Upper lobe of right lung (tissue), 1 donor: ENCODE measurements at regions not wholly inside any gene's neighbourhood (a gene's known extent, or its start where the extent isn't known, plus 50 kb on each side); places are given as distances from the start of the nearest gene placed in this dataset.

Experiments
- ATAC-seq: fragments of 200-7000 bp; cut with Tn5 transposase; one replicate; pipeline ENCODE4 v1.9.1; 2020; ENCODE audit warnings: mild to moderate bottlenecking, moderate library complexity
- DNase-seq: peaks from one replicate; pipeline ENCODE4 v3.0.0-alpha.2; 2020
- H3K27ac ChIP-seq: fragments of 200-600 bp; one replicate; pipeline ENCODE4 v1.8.0; 2022
- H3K27me3 ChIP-seq: fragments of 200-600 bp; one replicate; pipeline ENCODE4 v1.8.0; 2022; ENCODE audit warnings: mild to moderate bottlenecking
- H3K36me3 ChIP-seq: fragments of 200-600 bp; one replicate; pipeline ENCODE4 v1.8.0; 2022
- H3K4me1 ChIP-seq: fragments of 200-600 bp; one replicate; pipeline ENCODE4 v1.8.0; 2022
- H3K4me3 ChIP-seq: fragments of 200-600 bp; one replicate; pipeline ENCODE4 v1.8.0; 2022; ENCODE audit warnings: mild to moderate bottlenecking
- H3K9me3 ChIP-seq: fragments of 200-600 bp; one replicate; pipeline ENCODE4 v1.8.0; 2022
- CTCF ChIP-seq: fragments of 200-600 bp; IDR thresholded peaks from one replicate; pipeline ENCODE4 v1.8.0; 2022; ENCODE audit warnings: antibody characterized with exemption
- intact Hi-C: fragments of 100-400 bp; cut with DNase I; formaldehyde crosslinking; loops from one replicate; pipeline ENCODE4 v1.11.0; 2022
- donor health status: DM: no; HTN: yes; CAD: no; lungs with severe emphysema.

GRCh38 chr1:34685225-34685624 is 69.6 kb upstream of the GJB5 start:
- H3K36me3 ChIP-seq = no peaks in the 10 kb centered on the region
- TF ChIP-seq CTCF = no peak
- DNase-seq (no peak), ATAC-seq (no peak)
- no peak overlapping the region for H3K27ac ChIP-seq
- H3K4me1 ChIP-seq = no peaks in the 10 kb centered on the region
- H3K9me3 ChIP-seq = no peaks in the 10 kb centered on the region
- H3K4me3 ChIP-seq = no peak overlapping the region
- no peaks in the 10 kb centered on the region for H3K27me3 ChIP-seq
- intact Hi-C loops = no loop called here

- ATAC-seq (peak; percentile 87), DNase-seq (peak; percentile 72)
- no peak overlapping the region for H3K27ac ChIP-seq
- no peaks in the 10 kb centered on the region for H3K9me3 ChIP-seq
- intact Hi-C loops = no loop called here
- H3K27me3 ChIP-seq = no peaks in the 10 kb centered on the region
- H3K4me3 ChIP-seq = no peak overlapping the region
- no peaks in the 10 kb centered on the region for H3K36me3 ChIP-seq
- TF ChIP-seq CTCF = no peak
- no peaks in the 10 kb centered on the region for H3K4me1 ChIP-seq
These were observed 68.3 kb upstream of the GJB5 start for GRCh38 chr1:34686531-34686930.

GRCh38 chr1:34688006-34688741 is 66.7 kb upstream of the GJB5 start:
- no peak for ATAC-seq
- no peak for DNase-seq
- Histone ChIP-seq H3K27ac (no peak overlapping the region), H3K36me3 (no peaks in the 10 kb centered on the region), H3K9me3 (no peaks in the 10 kb centered on the region), H3K4me1 (no peaks in the 10 kb centered on the region), H3K4me3 (no peak overlapping the region), H3K27me3 (no peaks in the 10 kb centered on the region)
- TF ChIP-seq CTCF = no peak
- intact Hi-C loops = no loop called here

- no peaks in the 10 kb centered on the region for H3K36me3 ChIP-seq
- H3K4me1 ChIP-seq = no peaks in the 10 kb centered on the region
- DNase-seq (no peak), ATAC-seq (no peak)
- intact Hi-C loops = no loop called here
- H3K27ac ChIP-seq = no peak overlapping the region
- H3K4me3 ChIP-seq = no peak overlapping the region
- TF ChIP-seq CTCF = no peak
- no peaks in the 10 kb centered on the region for H3K27me3 ChIP-seq
- H3K9me3 ChIP-seq = no peaks in the 10 kb centered on the region
These were observed 64.6 kb upstream of the GJB5 start for GRCh38 chr1:34690269-34690668.

- H3K4me3 ChIP-seq = no peak overlapping the region
- DNase-seq (no peak), ATAC-seq (no peak)
- H3K4me1 ChIP-seq = no peaks in the 10 kb centered on the region
- no peak overlapping the region for H3K27ac ChIP-seq
- H3K36me3 ChIP-seq = no peaks in the 10 kb centered on the region
- no peaks in the 10 kb centered on the region for H3K27me3 ChIP-seq
- H3K9me3 ChIP-seq = no peaks in the 10 kb centered on the region
- intact Hi-C loops = no loop called here
- TF ChIP-seq CTCF = no peak
These were observed 61.8 kb upstream of the GJB5 start for GRCh38 chr1:34693081-34693480.

GRCh38 chr1:34694383-34694782 is 60.5 kb upstream of the GJB5 start:
- Histone ChIP-seq H3K27me3 (no peaks in the 10 kb centered on the region), H3K36me3 (no peaks in the 10 kb centered on the region), H3K4me1 (no peaks in the 10 kb centered on the region), H3K4me3 (no peak overlapping the region), H3K9me3 (no peaks in the 10 kb centered on the region), H3K27ac (no peak overlapping the region)
- DNase-seq (no peak), ATAC-seq (no peak)
- intact Hi-C loops = no loop called here
- TF ChIP-seq CTCF = no peak
